Neural progenitor cell (in vitro differentiated cells): ENCODE measurements at regions not wholly inside any gene's neighbourhood (a gene's known extent, or its start where the extent isn't known, plus 50 kb on each side); places are given as distances from the start of the nearest gene placed in this dataset.

Experiments
- EZH2 ChIP-seq: fragments of 200-600 bp; sonication (generic); IDR thresholded peaks from 2 replicates; pipeline ENCODE4 v1.6.1; 2017; ENCODE audit warnings: antibody characterized with exemption, mild to moderate bottlenecking, moderate library complexity
- TF ChIP-seq, protein P1 (sequence below): fragments of 200-600 bp; sonication (generic); IDR thresholded peaks from 2 replicates; pipeline ENCODE4 v1.5.1; 2017; ENCODE audit warnings: antibody characterized with exemption, mild to moderate bottlenecking

DNA sequence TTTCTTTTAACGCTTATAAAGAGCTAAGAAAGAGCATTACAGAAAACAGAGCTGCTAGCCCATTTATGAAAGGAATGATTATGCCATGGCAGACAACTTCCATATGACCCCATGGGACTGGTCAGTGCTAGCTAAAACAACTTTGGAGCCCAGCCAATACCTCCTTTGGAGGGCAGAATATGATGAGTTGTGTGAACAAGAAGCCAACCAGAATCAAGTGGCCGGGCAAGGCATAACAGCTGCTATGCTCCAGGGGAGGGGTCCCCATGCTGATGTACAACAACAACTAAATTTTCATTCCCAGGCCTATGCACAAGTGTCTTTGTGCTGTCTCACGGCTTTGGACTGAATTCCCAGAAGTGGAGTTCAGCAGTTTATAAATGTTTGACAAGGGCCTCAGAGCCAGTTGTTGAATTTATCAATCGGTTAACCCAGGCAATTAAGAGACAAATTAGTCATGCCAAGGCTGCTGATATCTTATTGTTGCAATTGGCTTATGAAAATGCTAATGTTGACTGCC lies 65.0 kb upstream of the ASCC3 start:
- TF ChIP-seq, protein P1, sequence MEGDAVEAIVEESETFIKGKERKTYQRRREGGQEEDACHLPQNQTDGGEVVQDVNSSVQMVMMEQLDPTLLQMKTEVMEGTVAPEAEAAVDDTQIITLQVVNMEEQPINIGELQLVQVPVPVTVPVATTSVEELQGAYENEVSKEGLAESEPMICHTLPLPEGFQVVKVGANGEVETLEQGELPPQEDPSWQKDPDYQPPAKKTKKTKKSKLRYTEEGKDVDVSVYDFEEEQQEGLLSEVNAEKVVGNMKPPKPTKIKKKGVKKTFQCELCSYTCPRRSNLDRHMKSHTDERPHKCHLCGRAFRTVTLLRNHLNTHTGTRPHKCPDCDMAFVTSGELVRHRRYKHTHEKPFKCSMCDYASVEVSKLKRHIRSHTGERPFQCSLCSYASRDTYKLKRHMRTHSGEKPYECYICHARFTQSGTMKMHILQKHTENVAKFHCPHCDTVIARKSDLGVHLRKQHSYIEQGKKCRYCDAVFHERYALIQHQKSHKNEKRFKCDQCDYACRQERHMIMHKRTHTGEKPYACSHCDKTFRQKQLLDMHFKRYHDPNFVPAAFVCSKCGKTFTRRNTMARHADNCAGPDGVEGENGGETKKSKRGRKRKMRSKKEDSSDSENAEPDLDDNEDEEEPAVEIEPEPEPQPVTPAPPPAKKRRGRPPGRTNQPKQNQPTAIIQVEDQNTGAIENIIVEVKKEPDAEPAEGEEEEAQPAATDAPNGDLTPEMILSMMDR = no peak
- no peak for TF ChIP-seq EZH2
